GM21529 (cell line): ENCODE measurements at regions not wholly inside any gene's neighbourhood (a gene's known extent, or its start where the extent isn't known, plus 50 kb on each side); places are given as distances from the start of the nearest gene placed in this dataset.
"Not testable (repeated sequence)": the region's sequence is repeated elsewhere in the genome, so short reads cannot be mapped to it uniquely, and the experiment has no call there.

Experiments
- ATAC-seq: cut with Tn5 transposase; IDR thresholded peaks from one replicate; pipeline ENCODE4 v1.9.1; 2021; ENCODE audit not compliant: unreplicated experiment

GRCh38 chr15:77897896-77898406 is 179.6 kb downstream of the TBC1D2B start:
- no peak for ATAC-seq

- not testable (repeated sequence) for ATAC-seq
These were observed 180.2 kb downstream of the TBC1D2B start for GRCh38 chr15:77897113-77897895.

GRCh38 chr15:77896147-77897112 is 181.1 kb downstream of the TBC1D2B start:
- not testable (repeated sequence) for ATAC-seq

GRCh38 chr15:77895742-77896141 is 181.8 kb downstream of the TBC1D2B start:
- ATAC-seq, result no peak

- ATAC-seq, result not testable (repeated sequence)
These were observed 182.4 kb downstream of the TBC1D2B start for GRCh38 chr15:77895145-77895544.

- not testable (repeated sequence) for ATAC-seq
These were observed 183.6 kb downstream of the TBC1D2B start for GRCh38 chr15:77893671-77894640.

GRCh38 chr15:77893246-77893645 is 184.3 kb downstream of the TBC1D2B start:
- not testable (repeated sequence) for ATAC-seq

GRCh38 chr15:77892335-77892734 is 185.2 kb downstream of the TBC1D2B start:
- no peak for ATAC-seq

- ATAC-seq, result not testable (repeated sequence)
These were observed 185.6 kb downstream of the TBC1D2B start for GRCh38 chr15:77891862-77892261.

GRCh38 chr15:77890911-77891801 is 186.4 kb downstream of the TBC1D2B start:
- not testable (repeated sequence) for ATAC-seq

GRCh38 chr15:77889828-77890725 is 187.4 kb downstream of the TBC1D2B start:
- not testable (repeated sequence) for ATAC-seq

- no peak for ATAC-seq
These were observed 188.3 kb downstream of the TBC1D2B start for GRCh38 chr15:77889009-77889806.

- not testable (repeated sequence) for ATAC-seq
These were observed 189.7 kb downstream of the TBC1D2B start for GRCh38 chr15:77887563-77888429.

GRCh38 chr15:77886805-77887448 is 190.6 kb downstream of the TBC1D2B start:
- no peak for ATAC-seq

- ATAC-seq, result not testable (repeated sequence)
These were observed 191.5 kb downstream of the TBC1D2B start for GRCh38 chr15:77885877-77886500.
